CMK (cell line): ENCODE measurements at regions not wholly inside any gene's neighbourhood (a gene's known extent, or its start where the extent isn't known, plus 50 kb on each side); places are given as distances from the start of the nearest gene placed in this dataset.
"Not testable (repeated sequence)": the region's sequence is repeated elsewhere in the genome, so short reads cannot be mapped to it uniquely, and the experiment has no call there.

Experiments
- DNase-seq: peaks from one replicate; pipeline ENCODE4 v3.0.0-alpha.2; 2010; ENCODE audit warnings: low read depth

GRCh38 chr9:89937051-89937450 lies 332.2 kb downstream of the GADD45G start:
- no peak for DNase-seq

DNA sequence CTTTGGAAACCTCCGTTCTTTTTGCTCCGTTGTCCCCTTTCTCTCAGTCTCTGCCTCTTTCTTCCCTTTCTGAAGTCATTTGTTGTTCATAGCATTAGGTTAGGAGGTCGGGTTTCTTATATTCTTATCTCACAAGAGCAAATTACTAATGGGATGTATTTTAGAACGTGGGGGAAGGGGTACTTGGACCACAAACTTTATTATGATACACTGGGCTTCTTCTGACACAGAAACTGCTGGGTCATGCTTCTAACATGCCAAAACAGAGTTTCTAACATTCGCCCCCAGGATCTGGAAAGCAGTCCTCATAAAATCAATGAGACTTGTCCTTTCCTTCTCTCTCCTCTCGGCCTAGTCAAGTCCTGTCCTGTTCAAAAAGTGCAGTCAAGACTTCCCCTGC lies 334.4 kb downstream of the GADD45G start:
- no peak for DNase-seq

- no peak for DNase-seq
Observed at GRCh38 chr9:89939626-89940292, 334.9 kb downstream of the GADD45G start.

GRCh38 chr9:89940625-89941024 lies 335.8 kb downstream of the GADD45G start:
- no peak for DNase-seq

- DNase-seq = no peak
Observed at GRCh38 chr9:89941875-89942274, 337.1 kb downstream of the GADD45G start.

GRCh38 chr9:89942643-89943042 lies 337.8 kb downstream of the GADD45G start:
- DNase-seq = no peak

GRCh38 chr9:89943309-89943708 lies 338.5 kb downstream of the GADD45G start:
- no peak for DNase-seq

GRCh38 chr9:89943728-89944127 lies 338.9 kb downstream of the GADD45G start:
- no peak for DNase-seq

DNA sequence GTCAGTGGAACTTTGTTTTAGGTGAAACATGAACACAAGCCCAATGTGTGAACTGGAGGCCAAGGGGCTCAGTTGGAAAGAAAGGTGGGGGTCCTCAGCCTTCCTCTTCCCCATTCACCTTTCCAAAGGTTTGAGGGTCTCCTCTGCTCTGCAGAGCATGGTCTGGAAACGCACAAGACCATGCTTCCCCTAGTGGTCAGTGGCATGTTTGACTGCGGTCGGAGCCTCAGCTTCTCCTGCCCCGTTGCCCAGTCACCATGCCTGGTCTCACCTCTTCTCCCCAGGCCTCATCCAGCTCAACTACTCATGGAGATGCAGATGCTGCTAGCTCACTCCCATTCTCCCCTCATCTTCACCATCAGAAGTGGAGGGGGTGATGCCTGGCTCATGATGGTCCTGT lies 340.3 kb downstream of the GADD45G start:
- DNase-seq = no peak

GRCh38 chr9:89946741-89947140 lies 341.9 kb downstream of the GADD45G start:
- no peak for DNase-seq

- no peak for DNase-seq
Observed at GRCh38 chr9:89949111-89949510, 344.3 kb downstream of the GADD45G start.

GRCh38 chr9:89951675-89952074 lies 346.9 kb downstream of the GADD45G start:
- no peak for DNase-seq

GRCh38 chr9:89952401-89952800 lies 347.6 kb downstream of the GADD45G start:
- no peak for DNase-seq

GRCh38 chr9:89953263-89953662 lies 348.5 kb downstream of the GADD45G start:
- DNase-seq = not testable (repeated sequence)

- no peak for DNase-seq
Observed at GRCh38 chr9:89953824-89954615, 349.2 kb downstream of the GADD45G start.

GRCh38 chr9:89955144-89955543 lies 350.3 kb downstream of the GADD45G start:
- DNase-seq = no peak

DNA sequence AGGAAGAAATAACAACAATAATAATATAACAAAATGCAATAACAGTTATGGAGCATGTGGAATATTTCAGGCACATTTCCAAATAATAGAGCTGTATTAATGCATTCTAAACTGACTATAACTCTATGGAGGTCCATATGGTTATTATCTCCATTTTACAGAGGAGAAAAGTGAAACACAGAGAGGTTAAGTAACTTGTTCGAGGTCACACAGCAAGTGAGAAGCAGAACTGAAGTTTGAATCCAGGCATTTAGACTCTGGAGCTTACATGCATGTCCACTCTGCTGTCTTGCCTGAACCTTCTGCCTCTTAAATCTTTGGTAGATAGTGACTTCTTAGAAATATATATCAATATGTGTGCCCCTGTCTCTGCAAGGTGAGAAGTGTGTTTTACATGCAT lies 350.8 kb downstream of the GADD45G start:
- no peak for DNase-seq

DNA sequence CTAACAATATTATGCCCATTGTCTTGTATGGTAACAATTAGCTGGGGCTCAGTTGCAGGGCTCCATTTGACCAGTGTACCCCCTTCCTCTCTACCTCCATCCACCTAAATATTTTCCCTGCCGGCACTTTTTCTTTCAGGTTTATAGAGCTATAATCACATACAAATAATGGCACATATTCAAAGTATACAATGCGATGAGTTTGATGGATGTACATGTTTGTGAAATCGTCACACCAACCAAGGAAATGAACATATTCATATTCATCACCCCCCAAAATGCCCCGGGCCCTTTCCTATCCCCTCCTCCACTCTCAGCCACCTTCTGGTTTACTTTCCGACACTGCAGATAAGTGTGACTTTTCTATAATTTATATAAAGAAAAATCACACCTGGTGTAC lies 351.5 kb downstream of the GADD45G start:
- no peak for DNase-seq

- no peak for DNase-seq
Observed at GRCh38 chr9:89956907-89957306, 352.1 kb downstream of the GADD45G start.

GRCh38 chr9:89958086-89958485 lies 353.3 kb downstream of the GADD45G start:
- DNase-seq = no peak

- DNase-seq = no peak
Observed at GRCh38 chr9:89961616-89962341, 357.0 kb downstream of the GADD45G start.

DNA sequence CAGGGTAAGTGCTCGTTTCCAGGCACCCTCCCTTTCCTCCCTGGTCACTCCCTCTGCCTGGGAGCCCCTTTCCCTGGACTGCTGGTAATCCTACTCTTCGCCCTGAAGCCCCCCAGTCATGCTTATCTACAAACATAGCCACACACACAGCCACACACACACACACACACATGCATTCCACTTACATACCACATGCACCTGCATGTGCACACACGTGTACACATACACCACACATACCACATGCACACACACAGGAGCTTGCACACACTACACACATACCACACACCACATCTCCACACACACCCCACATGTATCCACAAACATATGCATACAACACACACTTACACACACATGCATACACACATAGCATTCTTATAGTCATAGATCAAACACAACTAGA lies 358.5 kb downstream of the GADD45G start:
- DNase-seq = no peak

DNA sequence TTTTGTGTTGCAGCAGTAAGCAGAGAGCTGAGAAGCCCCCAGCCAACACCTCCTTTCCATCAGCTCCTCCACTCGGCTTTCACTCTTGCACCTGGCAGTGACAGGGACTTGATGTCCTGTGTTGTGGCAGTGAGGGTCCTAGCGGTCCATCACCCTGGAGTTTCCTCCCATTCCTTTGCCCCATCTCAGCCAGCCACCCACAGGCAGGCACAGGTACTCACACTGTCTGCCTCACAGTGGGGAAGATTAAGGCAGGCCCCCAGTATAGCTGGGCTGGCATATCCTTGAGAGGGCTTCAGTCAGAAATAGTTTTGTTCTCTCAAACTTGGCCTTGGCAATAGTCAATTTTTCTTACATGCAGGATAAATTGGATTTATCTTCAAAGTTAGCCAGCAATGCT lies 362.7 kb downstream of the GADD45G start:
- DNase-seq = no peak
